ENCODE measurements at regions not wholly inside any gene's neighbourhood (a gene's known extent, or its start where the extent isn't known, plus 50 kb on each side); places are given as distances from the start of the nearest gene placed in this dataset.

- ATAC-seq (no peak), DNase-seq (ENCODE audit: low spot score) (no peak), FAIRE-seq (no peak)
- H3K4me2 ChIP-seq (ENCODE audit: low read depth, low read length) = no peak overlapping the region
- ChIA-PET CTCF (ENCODE audit: low intra/inter-chr PET ratio, low total read pairs) (no interaction called here), POLR2A (no interaction called here)
- H3K9me3 ChIP-seq (ENCODE audit: low read length) = no peaks in the 10 kb centered on the region
- H3K27ac ChIP-seq (ENCODE audit: extremely low read length, insufficient read depth, low read length) = no peak overlapping the region
- intact Hi-C loops (cut with micrococcal nuclease; ENCODE audit: unreplicated experiment) (no loop called here), in situ Hi-C loops (cut with HindIII; ENCODE audit: extremely low pct_ligation_motif_present, low pct_unique_long_range_greater_than_20kb) (no loop called here)
- no peak overlapping the region for H2AFZ ChIP-seq (ENCODE audit: low read length)
- no peaks in the 10 kb centered on the region for H3K36me3 ChIP-seq (replicated peaks in 1 of 2; ENCODE audit: control insufficient read depth in 1 of 2, insufficient read depth in 2 of 2, low read length in 2 of 2)
- H3K9ac ChIP-seq (ENCODE audit: insufficient read depth, low read depth, low read length) = no peak overlapping the region
- no peaks in the 10 kb centered on the region for H3K79me2 ChIP-seq (ENCODE audit: insufficient read depth, low read length)
- no peaks in the 10 kb centered on the region for H3K27me3 ChIP-seq (ENCODE audit: control insufficient read depth in 1 of 2, insufficient read depth in 2 of 2, low read length in 2 of 2)
- no TSS peak for BruUV-seq (replicated peaks)
- no peaks in the 10 kb centered on the region for H3K4me1 ChIP-seq (ENCODE audit: insufficient read depth, low read length)
- H4K20me1 ChIP-seq (ENCODE audit: insufficient read depth, low read length) = no peaks in the 10 kb centered on the region
- WGBS (ENCODE audit: low lambda C conversion rate) = 7% methylated on average over 5 of the region's 5 CpGs
- no peak overlapping the region for H3K4me3 ChIP-seq (replicated peaks in 1 of 3; ENCODE audit: insufficient read depth in 1 of 3, low read depth in 2 of 3, low read length in 3 of 3)
- TF ChIP-seq ZNF12 (CRISPR knock-in tag; IDR thresholded peaks at IDR 0.05) (no peak), SIN3A (IDR thresholded peaks at IDR 0.05; ENCODE audit: borderline replicate concordance, low read depth, low read length) (no peak), CERS6 (CRISPR knock-in tag; IDR thresholded peaks at IDR 0.05) (no peak), FOXK1 (CRISPR knock-in tag; IDR thresholded peaks at IDR 0.05; ENCODE audit: borderline replicate concordance, low read depth) (no peak), ZNF142 (CRISPR knock-in tag; IDR thresholded peaks at IDR 0.05) (no peak), ZNF747 (CRISPR knock-in tag; IDR thresholded peaks at IDR 0.05; ENCODE audit: borderline replicate concordance) (no peak), ZNF567 (CRISPR knock-in tag; IDR thresholded peaks at IDR 0.05; ENCODE audit: borderline replicate concordance) (no peak), HOMEZ (CRISPR knock-in tag; IDR thresholded peaks at IDR 0.05; ENCODE audit: low read depth) (no peak), MTA3 (CRISPR knock-in tag; IDR thresholded peaks at IDR 0.05) (no peak), ZC3H13 (CRISPR knock-in tag; IDR thresholded peaks at IDR 0.05) (no peak), ZBTB42 (CRISPR knock-in tag; IDR thresholded peaks at IDR 0.05) (no peak)
Measured at GRCh38 chrX:96002431-96002830, 682.2 kb upstream of the DIAPH2 start.

Data from HepG2 (cell line).